ENCODE measurements at regions not wholly inside any gene's neighbourhood (a gene's known extent, or its start where the extent isn't known, plus 50 kb on each side); places are given as distances from the start of the nearest gene placed in this dataset.

GRCh38 chr4:171588051-171588545, 225.1 kb upstream of the GALNTL6 start:
- H3K9me3 ChIP-seq: no peaks in the 10 kb centered on the region
- H3K27ac ChIP-seq: no peak overlapping the region
- TF ChIP-seq POLR2A (IDR thresholded peaks at IDR 0.05): no peak
- DNase-seq: no peak
- no peak overlapping the region for H3K4me3 ChIP-seq
- H3K4me1 ChIP-seq: no peaks in the 10 kb centered on the region
- 42 to 52% methylated on average over 3 of the region's 3 CpGs for WGBS, 2 donors
- H3K27me3 ChIP-seq: no peaks in the 10 kb centered on the region
- no peaks in the 10 kb centered on the region for H3K36me3 ChIP-seq
- intact Hi-C loops (cut with DNase I): no loop called here

GRCh38 chr4:171583790-171584189, 229.4 kb upstream of the GALNTL6 start:
- intact Hi-C loops (cut with DNase I): no loop called here
- TF ChIP-seq CTCF (IDR thresholded peaks at IDR 0.05) (no peak), POLR2A (IDR thresholded peaks at IDR 0.05) (no peak)
- H3K4me3 ChIP-seq: no peak overlapping the region
- no peak for DNase-seq
- no peaks in the 10 kb centered on the region for H3K36me3 ChIP-seq
- H3K27me3 ChIP-seq: no peaks in the 10 kb centered on the region
- no peaks in the 10 kb centered on the region for H3K4me1 ChIP-seq
- no peaks in the 10 kb centered on the region for H3K9me3 ChIP-seq
- no peak overlapping the region for H3K27ac ChIP-seq

- Histone ChIP-seq H3K36me3 (no peaks in the 10 kb centered on the region), H3K27me3 (no peaks in the 10 kb centered on the region), H3K4me1 (no peaks in the 10 kb centered on the region), H3K27ac (no peak overlapping the region), H3K9me3 (no peaks in the 10 kb centered on the region), H3K4me3 (no peak overlapping the region)
- no peak for TF ChIP-seq CTCF (IDR thresholded peaks at IDR 0.05)
- TF ChIP-seq POLR2A (IDR thresholded peaks at IDR 0.05): no peak
- intact Hi-C loops (cut with DNase I): no loop called here
- 40 to 50% methylated on average over 4 of the region's 4 CpGs for WGBS, 2 donors
- no peak for DNase-seq
Observed at GRCh38 chr4:171582961-171583581, 230.1 kb upstream of the GALNTL6 start.

- TF ChIP-seq CTCF (IDR thresholded peaks at IDR 0.05) (no peak), POLR2A (IDR thresholded peaks at IDR 0.05) (no peak)
- Histone ChIP-seq H3K9me3 (peaks cover 0 to 8% (median 0%) of the 10 kb centered on the region in 3 donors), H3K4me3 (no peak overlapping the region), H3K27me3 (no peaks in the 10 kb centered on the region), H3K27ac (no peak overlapping the region), H3K4me1 (no peaks in the 10 kb centered on the region), H3K36me3 (no peaks in the 10 kb centered on the region)
- intact Hi-C loops (cut with DNase I): no loop called here
- no peak for DNase-seq
- WGBS, 2 donors: 86 to 92% methylated on average over 2 of the region's 2 CpGs
Observed at GRCh38 chr4:171573181-171573580, 240.0 kb upstream of the GALNTL6 start.

- H3K27ac ChIP-seq: no peak overlapping the region
- H3K9me3 ChIP-seq: no peaks in the 10 kb centered on the region
- no peaks in the 10 kb centered on the region for H3K27me3 ChIP-seq
- WGBS, 2 donors: 49 to 53% methylated on average over 5 of the region's 5 CpGs
- H3K36me3 ChIP-seq: no peaks in the 10 kb centered on the region
- no peak for TF ChIP-seq POLR2A (IDR thresholded peaks at IDR 0.05)
- TF ChIP-seq CTCF (IDR thresholded peaks at IDR 0.05): no peak
- DNase-seq: no peak
- intact Hi-C loops (cut with DNase I): no loop called here
- H3K4me1 ChIP-seq: no peaks in the 10 kb centered on the region
- no peak overlapping the region for H3K4me3 ChIP-seq
Observed at GRCh38 chr4:171565130-171565788, 247.9 kb upstream of the GALNTL6 start.

Data from esophagus squamous epithelium (tissue), 5 donors.